Umbilical cord (tissue), 1 donor: ENCODE measurements at regions not wholly inside any gene's neighbourhood (a gene's known extent, or its start where the extent isn't known, plus 50 kb on each side); places are given as distances from the start of the nearest gene placed in this dataset.
"Not testable (repeated sequence)": the region's sequence is repeated elsewhere in the genome, so short reads cannot be mapped to it uniquely, and the experiment has no call there.

Experiments used
- DNase-seq: peaks from one replicate; pipeline ENCODE4 v3.0.0-alpha.2; 2015; ENCODE audit warnings: low spot score

- DNase-seq = not testable (repeated sequence)
Observed at GRCh38 chr1:245102149-245102548, 52.6 kb upstream of the KIF26B start.

GRCh38 chr1:245099401-245099800 is 55.4 kb upstream of the KIF26B start:
- no peak for DNase-seq

- no peak for DNase-seq
Observed at GRCh38 chr1:245098924-245099323, 55.9 kb upstream of the KIF26B start.

- DNase-seq = no peak
Observed at GRCh38 chr1:245096311-245097066, 58.3 kb upstream of the KIF26B start.

- no peak for DNase-seq
Observed at GRCh38 chr1:245095903-245096302, 58.9 kb upstream of the KIF26B start.

GRCh38 chr1:245094954-245095353 is 59.8 kb upstream of the KIF26B start:
- DNase-seq = no peak

GRCh38 chr1:245094092-245094491 is 60.7 kb upstream of the KIF26B start:
- no peak for DNase-seq

GRCh38 chr1:245092638-245092976 is 62.2 kb upstream of the KIF26B start:
- no peak for DNase-seq

GRCh38 chr1:245091818-245092637 is 62.8 kb upstream of the KIF26B start:
- DNase-seq = peak; percentile 91

- DNase-seq = peak; percentile 51
Observed at GRCh38 chr1:245091171-245091621, 63.6 kb upstream of the KIF26B start.

- DNase-seq = no peak
Observed at GRCh38 chr1:245090491-245091090, 64.2 kb upstream of the KIF26B start.

- DNase-seq = no peak
Observed at GRCh38 chr1:245087723-245088122, 67.1 kb upstream of the KIF26B start.

GRCh38 chr1:245086389-245086969 is 68.3 kb upstream of the KIF26B start:
- DNase-seq = peak; percentile 72

- peak; percentile 60 for DNase-seq
Observed at GRCh38 chr1:245085508-245086095, 69.2 kb upstream of the KIF26B start.

GRCh38 chr1:245084551-245084950 is 70.2 kb upstream of the KIF26B start:
- DNase-seq = no peak

GRCh38 chr1:245079021-245079609 is 75.7 kb upstream of the KIF26B start:
- DNase-seq = peak; percentile 70

GRCh38 chr1:245074898-245075297 is 79.9 kb upstream of the KIF26B start:
- no peak for DNase-seq

- DNase-seq = no peak
Observed at GRCh38 chr1:245074232-245074747, 80.5 kb upstream of the KIF26B start.

GRCh38 chr1:245070836-245071615 is 83.8 kb upstream of the KIF26B start:
- no peak for DNase-seq

- no peak for DNase-seq
Observed at GRCh38 chr1:245067257-245067656, 87.5 kb upstream of the KIF26B start.
